Hepatocyte (in vitro differentiated cells): ENCODE measurements at regions not wholly inside any gene's neighbourhood (a gene's known extent, or its start where the extent isn't known, plus 50 kb on each side); places are given as distances from the start of the nearest gene placed in this dataset.

Experiments used
- EZH2 ChIP-seq: fragments of 200-600 bp; sonication (generic); IDR thresholded peaks from 2 replicates; pipeline ENCODE4 v1.6.1; 2016; ENCODE audit warnings: antibody characterized with exemption, mild to moderate bottlenecking, borderline replicate concordance
- EZH2phosphoT487 ChIP-seq: fragments of 200-600 bp; sonication (generic); IDR thresholded peaks from one replicate; pipeline ENCODE4 v1.6.1; 2018; ENCODE audit warnings: antibody characterized with exemption, mild to moderate bottlenecking, low read depth, moderate library complexity; ENCODE audit not compliant: unreplicated experiment, severe bottlenecking
- TF ChIP-seq, protein P1 (sequence below): fragments of 200-600 bp; sonication (generic); IDR thresholded peaks from 2 replicates; pipeline ENCODE4 v1.5.1; 2016; ENCODE audit warnings: antibody characterized with exemption, mild to moderate bottlenecking; ENCODE audit not compliant: poor library complexity

DNA sequence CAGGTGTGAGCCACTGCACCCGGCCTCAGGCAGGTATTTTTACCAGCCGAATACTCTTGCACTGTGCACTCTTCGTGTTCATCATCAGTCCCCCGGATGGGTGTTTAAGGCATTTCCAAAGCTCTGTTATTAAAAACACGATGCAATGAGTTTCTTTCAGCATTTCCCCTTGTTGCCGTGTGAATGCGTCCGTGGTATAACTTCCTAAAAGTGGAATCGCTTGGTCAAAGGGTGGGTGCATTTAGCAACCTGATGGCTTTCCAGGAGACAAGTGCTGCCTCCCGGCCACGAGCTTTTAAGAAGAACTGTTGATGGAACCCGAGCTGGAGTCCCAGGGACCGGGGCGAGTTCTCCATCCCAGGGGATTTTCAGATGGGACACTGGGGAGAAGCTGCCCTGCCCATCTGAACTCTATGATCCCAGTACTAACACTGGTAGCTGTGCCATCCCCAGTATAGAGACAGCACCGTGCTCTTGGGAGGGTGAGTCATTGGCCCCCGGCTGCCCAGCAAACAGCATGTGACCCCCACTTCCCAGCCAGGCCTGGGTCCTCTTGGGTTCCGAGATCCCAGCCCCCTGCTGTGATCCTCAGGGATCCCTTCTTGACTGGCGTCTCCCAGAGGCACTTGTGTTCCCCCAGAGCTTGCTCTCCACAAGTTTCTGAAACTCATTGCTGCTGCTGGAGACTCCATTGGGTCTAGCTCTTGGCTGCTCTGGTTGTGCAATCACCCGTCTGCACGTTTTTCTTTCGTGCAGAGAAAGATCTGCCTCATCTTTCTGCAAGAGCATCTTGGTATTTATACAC lies 169.5 kb upstream of the IER5L start:
- TF ChIP-seq, protein P1, sequence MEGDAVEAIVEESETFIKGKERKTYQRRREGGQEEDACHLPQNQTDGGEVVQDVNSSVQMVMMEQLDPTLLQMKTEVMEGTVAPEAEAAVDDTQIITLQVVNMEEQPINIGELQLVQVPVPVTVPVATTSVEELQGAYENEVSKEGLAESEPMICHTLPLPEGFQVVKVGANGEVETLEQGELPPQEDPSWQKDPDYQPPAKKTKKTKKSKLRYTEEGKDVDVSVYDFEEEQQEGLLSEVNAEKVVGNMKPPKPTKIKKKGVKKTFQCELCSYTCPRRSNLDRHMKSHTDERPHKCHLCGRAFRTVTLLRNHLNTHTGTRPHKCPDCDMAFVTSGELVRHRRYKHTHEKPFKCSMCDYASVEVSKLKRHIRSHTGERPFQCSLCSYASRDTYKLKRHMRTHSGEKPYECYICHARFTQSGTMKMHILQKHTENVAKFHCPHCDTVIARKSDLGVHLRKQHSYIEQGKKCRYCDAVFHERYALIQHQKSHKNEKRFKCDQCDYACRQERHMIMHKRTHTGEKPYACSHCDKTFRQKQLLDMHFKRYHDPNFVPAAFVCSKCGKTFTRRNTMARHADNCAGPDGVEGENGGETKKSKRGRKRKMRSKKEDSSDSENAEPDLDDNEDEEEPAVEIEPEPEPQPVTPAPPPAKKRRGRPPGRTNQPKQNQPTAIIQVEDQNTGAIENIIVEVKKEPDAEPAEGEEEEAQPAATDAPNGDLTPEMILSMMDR: no peak
- no peak for TF ChIP-seq EZH2
- no peak for TF ChIP-seq EZH2phosphoT487
